Suppressor macrophage (primary cell): ENCODE measurements at regions not wholly inside any gene's neighbourhood (a gene's known extent, or its start where the extent isn't known, plus 50 kb on each side); places are given as distances from the start of the nearest gene placed in this dataset.
"Not testable (repeated sequence)": the region's sequence is repeated elsewhere in the genome, so short reads cannot be mapped to it uniquely, and the experiment has no call there.

ENCODE experiments used
- DNase-seq, 4 experiments: peaks; one replicate each; pipeline ENCODE4 v3.0.0-alpha.2; 2020 to 2022

GRCh38 chr2:192696857-192697256 lies 502.1 kb upstream of the TMEFF2 start:
- DNase-seq = no peak

GRCh38 chr2:192687015-192687414 lies 492.3 kb upstream of the TMEFF2 start:
- DNase-seq = no peak

GRCh38 chr2:192682511-192682910 lies 487.8 kb upstream of the TMEFF2 start:
- DNase-seq = not testable (repeated sequence)

- no peak for DNase-seq
These were observed 480.9 kb upstream of the TMEFF2 start for GRCh38 chr2:192675681-192676080.

GRCh38 chr2:192669505-192670091 lies 474.9 kb upstream of the TMEFF2 start:
- no peak for DNase-seq

GRCh38 chr2:192660555-192660954 lies 465.8 kb upstream of the TMEFF2 start:
- not testable (repeated sequence) for DNase-seq

- no peak for DNase-seq
These were observed 462.6 kb upstream of the TMEFF2 start for GRCh38 chr2:192657362-192657761.

- no peak for DNase-seq
These were observed 461.2 kb upstream of the TMEFF2 start for GRCh38 chr2:192655916-192656315.

- no peak for DNase-seq
These were observed 451.3 kb upstream of the TMEFF2 start for GRCh38 chr2:192645811-192646598.

- DNase-seq = no peak
These were observed 439.8 kb upstream of the TMEFF2 start for GRCh38 chr2:192634557-192634956.

- DNase-seq = no peak
These were observed 433.3 kb upstream of the TMEFF2 start for GRCh38 chr2:192628017-192628416.

- DNase-seq = no peak
These were observed 420.4 kb upstream of the TMEFF2 start for GRCh38 chr2:192615105-192615504.

GRCh38 chr2:192604295-192604694 lies 409.6 kb upstream of the TMEFF2 start:
- no peak for DNase-seq

GRCh38 chr2:192598649-192599048 lies 403.9 kb upstream of the TMEFF2 start:
- DNase-seq = not testable (repeated sequence)

- DNase-seq = no peak
These were observed 398.8 kb upstream of the TMEFF2 start for GRCh38 chr2:192593561-192593960.

- no peak for DNase-seq
These were observed 396.9 kb upstream of the TMEFF2 start for GRCh38 chr2:192591617-192592016.

- DNase-seq = no peak
These were observed 390.7 kb upstream of the TMEFF2 start for GRCh38 chr2:192585418-192585817.

GRCh38 chr2:192584976-192585375 lies 390.2 kb upstream of the TMEFF2 start:
- DNase-seq = no peak

GRCh38 chr2:192579965-192580700 lies 385.4 kb upstream of the TMEFF2 start:
- DNase-seq = no peak

- no peak for DNase-seq
These were observed 384.0 kb upstream of the TMEFF2 start for GRCh38 chr2:192578780-192579179.

- DNase-seq = no peak
These were observed 383.0 kb upstream of the TMEFF2 start for GRCh38 chr2:192577706-192578105.

- no peak for DNase-seq
These were observed 379.8 kb upstream of the TMEFF2 start for GRCh38 chr2:192574552-192574951.

- DNase-seq = no peak
These were observed 376.9 kb upstream of the TMEFF2 start for GRCh38 chr2:192571636-192572035.

GRCh38 chr2:192570788-192571187 lies 376.1 kb upstream of the TMEFF2 start:
- DNase-seq = no peak
